GM21360 (cell line): ENCODE measurements at regions not wholly inside any gene's neighbourhood (a gene's known extent, or its start where the extent isn't known, plus 50 kb on each side); places are given as distances from the start of the nearest gene placed in this dataset.

Experiments used
- ATAC-seq: cut with Tn5 transposase; IDR thresholded peaks from one replicate; pipeline ENCODE4 v1.9.1; 2021; ENCODE audit warnings: mild to moderate bottlenecking, moderate library complexity; ENCODE audit not compliant: unreplicated experiment

DNA sequence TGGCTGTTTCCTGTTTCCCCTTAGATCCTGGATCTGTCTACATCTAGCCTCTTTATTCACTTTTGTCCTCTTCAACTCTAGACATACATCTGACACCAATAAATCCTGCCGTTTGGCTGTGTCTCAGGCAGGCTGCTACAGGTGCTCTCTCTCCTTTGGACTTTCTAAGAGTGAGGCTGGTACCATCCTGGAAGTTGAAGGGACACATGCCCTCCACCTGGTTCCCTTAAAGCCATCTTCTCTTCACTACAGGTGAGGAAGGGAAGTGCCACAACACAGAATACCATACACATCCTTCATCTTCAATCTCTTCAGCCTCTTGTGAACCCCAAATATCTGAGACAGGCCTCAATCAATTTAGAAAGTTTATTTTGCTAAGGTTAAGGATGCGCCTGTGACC lies 137.9 kb downstream of the BACH1 start:
- no peak for ATAC-seq

DNA sequence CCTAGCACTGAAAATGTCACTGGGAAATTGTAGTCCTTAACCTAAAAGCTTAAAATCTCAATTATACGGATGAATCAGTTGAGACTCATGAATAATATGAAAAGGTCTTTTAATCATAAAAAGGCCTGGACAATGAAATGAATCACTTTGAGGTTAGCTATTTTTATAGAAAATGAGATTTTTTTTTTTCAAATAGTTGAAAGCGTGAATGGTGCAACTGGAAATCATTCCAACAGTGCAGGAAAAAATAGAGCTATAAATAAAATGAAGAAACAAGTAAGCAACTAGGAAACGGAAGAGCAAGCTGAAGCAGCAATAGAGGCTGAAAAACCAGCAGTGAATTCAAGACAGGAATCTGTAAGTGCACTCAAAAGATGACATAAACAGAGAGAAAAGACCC lies 142.9 kb downstream of the BACH1 start:
- ATAC-seq: no peak

DNA sequence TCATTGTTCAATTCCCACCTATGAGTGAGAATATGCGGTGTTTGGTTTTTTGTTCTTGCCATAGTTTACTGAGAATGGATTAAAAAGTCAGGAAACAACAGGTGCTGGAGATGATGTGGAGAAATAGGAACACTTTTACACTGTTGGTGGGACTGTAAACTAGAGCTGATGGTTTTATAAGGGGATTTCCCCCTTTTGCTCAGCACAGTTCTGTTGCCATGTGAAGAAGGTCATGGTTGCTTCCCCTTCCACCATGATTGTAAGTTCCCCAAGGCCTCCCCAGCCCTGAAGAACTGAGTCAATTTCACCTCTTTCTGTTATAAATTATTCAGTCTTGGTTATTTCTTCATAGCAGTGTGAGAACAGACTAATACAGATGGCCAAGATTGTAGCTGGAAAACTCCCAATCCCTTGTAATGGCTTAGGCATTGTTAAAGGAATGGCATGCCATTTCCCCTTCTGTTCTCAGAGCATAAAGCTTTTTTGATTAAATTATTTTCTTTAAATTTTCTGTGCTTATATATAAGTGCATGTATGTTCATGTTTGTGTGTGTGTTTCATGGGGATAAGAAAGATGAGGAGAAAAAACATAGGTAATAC lies 144.8 kb downstream of the BACH1 start:
- ATAC-seq: no peak

DNA sequence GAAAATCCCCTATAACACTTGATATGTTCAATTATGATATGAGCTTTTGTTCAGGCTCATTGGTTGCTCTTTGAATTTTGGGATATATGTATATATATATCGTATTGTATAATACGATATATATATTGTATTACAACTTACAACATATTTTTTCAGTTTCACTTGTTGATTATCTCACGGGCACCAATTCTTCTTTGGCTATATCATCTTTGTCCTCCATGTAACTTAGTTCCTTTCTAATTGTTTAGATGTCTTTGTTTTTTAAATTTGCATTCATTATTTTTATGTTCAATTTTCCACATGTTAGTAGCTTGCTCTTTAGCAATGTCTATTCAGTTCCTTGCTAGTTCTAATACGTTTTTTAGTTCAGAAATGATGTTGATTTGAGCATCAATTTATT lies 150.0 kb downstream of the BACH1 start:
- no peak for ATAC-seq

DNA sequence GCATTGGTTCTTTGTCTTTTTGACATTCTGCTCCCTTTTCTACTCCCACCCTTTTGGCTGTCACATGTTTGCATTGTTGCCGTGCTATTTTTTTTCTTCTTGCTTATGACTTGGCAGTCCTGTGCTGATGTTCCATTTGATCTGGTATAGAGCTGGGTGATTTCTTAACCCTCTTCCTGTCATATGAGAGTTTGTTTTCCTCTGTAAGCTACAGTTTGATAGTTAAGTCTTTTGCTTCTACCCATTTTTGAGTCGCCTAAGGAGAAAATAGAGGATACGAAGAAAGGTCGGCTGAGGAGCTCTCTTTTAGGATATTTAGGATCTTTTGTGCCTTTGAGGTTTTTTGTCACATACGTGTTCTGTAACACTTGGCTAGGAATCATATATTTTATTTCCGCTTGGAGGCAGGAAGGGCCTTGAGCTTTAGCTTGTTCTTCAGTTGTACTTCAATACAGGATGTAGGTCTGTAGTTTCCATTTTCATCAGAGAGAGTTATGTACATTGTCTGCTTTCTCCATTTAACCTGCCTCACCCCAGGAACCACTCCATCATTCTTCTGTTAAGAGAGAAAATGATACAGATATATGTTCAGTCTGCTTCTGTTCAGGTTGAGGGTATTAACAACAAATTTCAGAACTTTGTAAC lies 150.7 kb downstream of the BACH1 start:
- no peak for ATAC-seq

DNA sequence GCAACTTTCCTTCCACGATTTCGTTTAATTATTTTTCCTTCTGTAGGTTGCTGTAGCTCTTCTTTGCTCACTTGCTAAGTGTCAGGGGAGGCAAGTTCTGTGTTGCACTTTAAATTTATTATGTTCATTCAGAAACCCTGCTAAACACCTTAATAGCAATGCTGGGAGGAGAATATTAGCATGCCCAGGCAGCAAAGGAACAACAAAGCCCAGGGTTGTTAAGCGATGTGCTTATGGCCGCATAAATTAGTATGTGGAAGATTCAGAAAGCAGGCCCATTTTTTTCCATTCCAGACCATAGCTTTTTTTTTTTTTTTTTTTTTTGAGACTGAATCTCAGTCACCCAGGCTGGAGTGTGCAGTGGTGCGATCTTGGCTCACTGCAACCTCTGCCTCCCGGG lies 151.3 kb downstream of the BACH1 start:
- ATAC-seq: no peak

DNA sequence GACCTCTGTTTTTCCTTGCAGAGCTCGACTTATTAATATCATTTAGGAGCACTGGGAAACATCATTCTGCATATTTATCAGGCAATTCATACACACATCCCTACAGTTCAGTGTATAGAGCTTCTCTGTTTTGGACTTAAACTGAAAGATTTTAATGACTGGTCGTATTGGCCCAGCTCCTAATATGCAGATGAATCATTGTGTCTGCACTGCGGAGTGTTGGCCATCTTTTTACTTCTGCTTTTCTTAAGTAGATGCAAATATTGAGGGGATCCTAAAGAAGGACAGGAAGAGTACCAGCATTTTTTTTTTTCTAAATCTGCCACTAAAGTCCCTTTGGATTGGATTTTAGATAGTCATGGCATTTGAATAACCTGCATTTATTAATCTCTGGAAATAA lies 154.8 kb downstream of the BACH1 start:
- no peak for ATAC-seq

DNA sequence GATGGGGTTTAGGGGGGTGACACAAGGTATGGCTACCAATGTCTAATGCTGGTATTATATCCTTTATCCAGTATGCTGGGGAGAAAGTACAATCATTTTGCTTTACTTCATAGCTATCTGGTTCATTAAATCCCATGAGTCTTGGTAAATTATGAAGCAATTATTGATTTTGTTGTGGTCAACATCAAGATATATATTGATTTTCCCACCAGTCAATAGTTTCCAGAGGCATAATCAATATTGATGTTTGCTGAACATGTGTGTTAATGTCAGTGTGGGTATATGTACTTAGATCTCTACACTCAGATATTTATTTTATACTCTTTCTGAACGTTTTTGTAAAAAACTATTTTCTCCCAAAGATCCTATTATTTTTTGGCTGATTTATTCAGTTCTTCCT lies 155.5 kb downstream of the BACH1 start:
- no peak for ATAC-seq

DNA sequence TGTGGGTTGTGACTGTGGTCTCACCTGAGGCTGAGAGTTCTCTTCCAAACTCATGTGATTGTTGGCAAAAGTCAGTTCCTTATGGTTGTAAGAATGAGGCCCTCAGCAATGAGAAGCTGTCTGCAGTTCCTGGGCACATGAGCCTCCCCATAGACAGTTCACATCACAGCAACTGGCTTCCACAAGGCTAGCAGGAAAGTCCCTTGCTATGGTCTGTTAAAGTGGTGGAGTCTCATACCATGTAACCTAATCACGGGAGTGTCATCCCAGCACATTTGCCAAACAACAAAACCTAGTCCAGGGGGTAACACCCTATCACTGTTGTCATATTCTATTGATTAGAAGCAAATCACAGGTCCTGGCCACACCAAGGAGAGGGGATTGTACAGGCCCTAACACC lies 163.8 kb downstream of the BACH1 start:
- no peak for ATAC-seq

DNA sequence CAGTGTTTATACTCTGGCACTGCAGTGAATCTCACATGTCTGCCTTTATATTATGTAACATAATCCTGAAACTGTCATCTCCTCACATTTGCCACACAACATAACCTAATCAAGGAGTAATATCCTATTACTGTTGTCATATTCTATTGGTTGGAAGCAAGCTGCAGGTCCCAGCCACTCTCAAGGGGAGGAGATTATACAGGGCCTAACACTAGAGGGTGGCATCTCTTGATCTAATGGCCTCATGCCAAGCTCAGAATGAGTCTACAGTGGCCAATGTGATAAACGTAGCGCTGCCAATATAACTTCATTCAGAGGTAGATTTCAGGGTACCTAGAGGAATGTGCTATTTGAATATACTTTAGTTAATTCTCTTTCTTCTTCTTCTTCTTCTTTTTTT lies 166.8 kb downstream of the BACH1 start:
- ATAC-seq: no peak

DNA sequence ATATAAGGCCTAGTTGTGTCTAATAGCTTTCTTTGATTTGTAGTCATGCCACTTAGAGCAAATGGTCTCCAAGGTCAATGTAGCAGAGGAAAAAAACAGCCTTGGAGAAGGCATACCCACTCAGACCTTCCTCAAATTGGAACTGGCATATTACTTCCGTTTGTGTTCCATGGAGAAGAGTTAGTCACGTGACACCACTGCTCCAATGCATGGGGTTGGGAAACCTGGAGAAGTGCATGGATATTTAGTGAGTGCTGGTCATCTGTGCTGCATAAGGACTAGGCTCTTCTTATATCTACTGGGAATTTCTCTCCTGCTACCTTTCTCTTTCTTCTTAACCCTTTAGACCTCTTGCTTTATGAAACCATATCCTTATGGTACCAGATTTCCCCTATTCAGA lies 167.8 kb downstream of the BACH1 start:
- no peak for ATAC-seq

DNA sequence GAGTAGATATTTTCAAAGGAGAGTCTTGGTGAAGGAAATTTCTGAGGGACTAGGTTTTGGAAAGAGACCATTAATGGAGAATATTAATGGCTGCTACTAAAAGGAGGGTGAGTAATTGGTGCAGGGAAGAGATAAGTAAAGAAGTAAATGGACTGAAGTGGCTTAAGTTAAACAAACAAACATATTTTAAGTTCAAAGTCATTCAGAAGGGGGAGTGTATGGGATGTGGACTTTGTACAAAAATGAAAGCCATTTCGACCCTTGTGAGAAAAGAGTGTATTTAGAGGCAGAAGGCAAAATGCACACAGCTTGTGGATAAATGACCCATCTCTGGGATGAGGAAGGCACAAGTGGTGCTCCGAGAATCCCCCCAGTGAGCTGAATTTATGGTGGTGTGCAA lies 171.7 kb downstream of the BACH1 start:
- no peak for ATAC-seq

DNA sequence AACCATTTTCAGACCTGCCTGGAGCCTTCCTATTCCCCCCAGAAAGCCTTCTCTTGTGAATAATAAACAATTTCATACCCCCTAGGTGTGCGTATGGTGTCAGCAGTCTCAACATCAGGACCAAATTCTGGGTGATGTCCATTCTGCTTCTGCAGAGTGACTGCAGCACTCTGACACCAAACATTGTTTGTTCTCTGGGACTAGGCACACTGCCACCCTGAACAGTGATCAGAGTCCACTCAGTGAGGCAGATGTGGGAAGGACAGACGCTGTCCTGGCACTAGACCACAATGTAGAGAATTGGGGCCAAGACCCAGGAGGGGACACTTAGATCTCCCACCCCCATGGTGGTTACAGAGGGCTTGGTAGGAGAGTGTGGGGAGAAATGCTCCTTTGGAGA lies 175.1 kb downstream of the BACH1 start:
- no peak for ATAC-seq

DNA sequence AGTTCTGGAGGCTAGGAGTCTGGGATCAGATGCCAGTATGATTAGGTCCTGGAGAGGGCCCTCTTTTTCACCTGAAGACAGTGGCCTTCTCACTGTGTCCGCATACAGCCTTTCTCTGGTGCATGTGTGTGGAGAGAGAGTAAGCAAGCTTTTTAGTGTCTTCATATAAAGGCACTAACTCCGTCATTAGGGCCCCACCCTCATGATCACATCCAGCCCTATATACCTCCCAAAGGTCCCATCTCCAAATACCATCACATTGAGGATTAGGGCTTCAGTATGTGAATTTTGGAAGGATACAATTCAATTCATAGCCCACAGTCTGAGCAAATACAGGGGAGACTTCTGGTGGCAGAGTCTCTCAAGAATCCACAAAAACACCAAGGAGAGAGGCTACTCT lies 176.6 kb downstream of the BACH1 start:
- ATAC-seq: no peak

DNA sequence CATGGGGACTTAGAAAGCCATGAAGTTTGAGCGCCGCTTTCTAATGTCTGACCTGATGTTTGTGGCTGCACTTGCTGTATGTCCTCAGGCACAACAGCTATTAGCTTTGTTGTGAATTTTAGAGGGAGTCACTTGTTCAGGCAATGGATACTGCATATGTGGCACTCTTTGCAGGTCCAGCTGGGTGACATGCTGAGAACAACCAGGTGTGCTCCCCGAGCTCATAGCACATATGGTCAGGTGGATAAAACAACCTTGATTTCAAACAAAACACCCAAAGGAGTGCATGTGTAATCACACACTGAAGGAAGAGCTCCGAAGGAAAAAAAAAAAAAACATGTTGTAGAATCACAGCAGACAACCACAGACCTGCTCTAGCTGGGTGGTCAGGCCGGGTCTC lies 178.6 kb downstream of the BACH1 start:
- ATAC-seq: no peak

DNA sequence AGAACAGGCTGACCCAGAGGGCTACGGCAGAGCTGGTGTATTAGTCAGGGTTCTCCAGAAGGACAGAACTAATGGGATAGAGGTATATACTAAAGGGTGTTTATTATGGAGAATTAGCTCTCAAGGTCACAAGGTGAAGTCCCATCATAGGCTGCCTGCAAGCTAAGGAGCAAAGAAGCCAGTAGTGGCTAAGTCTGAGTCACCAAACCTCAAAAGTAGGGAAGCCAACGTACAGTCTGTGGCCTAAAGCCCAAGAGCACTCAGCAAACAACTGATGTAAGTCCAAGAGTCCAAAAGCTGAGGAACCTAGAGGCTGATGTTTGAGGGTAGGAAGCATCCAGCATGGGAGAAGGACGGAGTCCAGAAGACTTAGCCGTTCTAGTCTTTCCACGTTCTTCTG lies 179.2 kb downstream of the BACH1 start:
- no peak for ATAC-seq

DNA sequence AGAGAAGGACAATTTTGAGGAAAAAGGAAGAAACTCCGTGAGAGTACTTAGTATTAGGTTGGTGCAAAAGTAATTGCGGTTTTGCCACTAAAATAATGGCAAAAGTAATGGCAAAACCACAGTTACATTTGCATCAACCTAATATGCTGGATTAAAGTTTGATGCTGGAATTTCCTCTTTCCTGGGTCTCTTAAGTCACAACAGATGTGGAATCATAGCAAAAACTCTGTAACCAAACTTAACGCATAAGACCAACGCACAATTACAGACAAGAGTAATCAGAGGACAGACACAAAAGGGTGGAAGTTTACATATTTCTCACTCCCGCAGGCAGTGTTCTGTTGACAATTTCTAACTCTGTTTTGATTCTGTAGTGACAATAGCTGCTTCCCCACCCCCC lies 182.4 kb downstream of the BACH1 start:
- no peak for ATAC-seq

DNA sequence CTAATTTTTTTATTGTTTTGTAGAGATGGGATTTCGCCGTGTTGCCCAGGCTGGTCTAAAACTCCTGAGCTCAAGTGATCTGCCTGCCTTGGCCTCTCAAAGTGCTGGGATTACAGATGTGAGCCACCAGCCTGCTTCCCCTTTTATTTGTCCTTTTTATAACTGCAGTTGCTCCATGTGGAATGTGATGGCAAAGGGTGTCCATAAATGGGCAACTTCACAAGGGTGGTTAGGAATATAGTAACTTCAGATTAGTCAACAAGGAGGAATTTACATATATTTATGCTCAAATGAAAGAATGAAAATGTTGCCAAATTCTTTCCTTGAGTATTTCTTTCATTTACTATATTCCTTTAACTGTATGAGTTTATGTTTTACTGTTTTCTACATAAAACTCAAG lies 182.9 kb downstream of the BACH1 start:
- ATAC-seq: no peak

DNA sequence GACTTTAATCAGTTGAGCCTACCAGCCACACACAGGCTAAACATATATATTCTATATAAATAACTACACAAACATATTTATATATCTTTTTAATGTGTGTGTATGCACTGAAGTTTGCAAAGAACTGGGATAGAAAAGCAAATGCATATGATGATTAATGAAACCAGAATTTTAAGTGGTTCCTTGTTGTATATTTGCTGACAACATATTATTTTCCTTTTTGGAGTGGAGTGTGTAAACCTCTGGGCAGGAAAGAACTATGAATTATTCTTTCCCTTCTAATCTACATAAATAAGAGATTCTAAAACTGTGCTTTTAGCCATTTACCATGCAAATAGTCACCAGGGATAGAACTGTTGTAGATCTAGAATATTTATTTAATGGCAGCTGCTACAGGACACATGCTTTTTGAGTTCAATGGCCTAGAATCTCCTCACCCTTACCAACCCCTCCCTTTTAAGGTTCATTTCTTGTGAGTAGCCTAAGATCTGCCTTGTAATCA lies 187.6 kb downstream of the BACH1 start:
- no peak for ATAC-seq
